Ovary (tissue), 3 donors: ENCODE measurements at regions not wholly inside any gene's neighbourhood (a gene's known extent, or its start where the extent isn't known, plus 50 kb on each side); places are given as distances from the start of the nearest gene placed in this dataset.

Experiments used
- CTCF ChIP-seq, 3 donors: fragments of 450-650 bp in 2 of 3; fragments of 200-600 bp in 1 of 3; IDR thresholded peaks; one replicate each; pipeline versions ENCODE4 v1.5.1 to v1.8.0; 2016 to 2022; ENCODE audit warnings: antibody characterized with exemption in 3 of 3, mild to moderate bottlenecking in 1 of 3
- POLR2A ChIP-seq: fragments of 450-650 bp; IDR thresholded peaks from one replicate; pipeline ENCODE4 v1.6.1; 2017; ENCODE audit warnings: antibody characterized with exemption, mild to moderate bottlenecking, moderate library complexity
- donor health status: DM: no; HTN: no; CAD: no.

- TF ChIP-seq CTCF (IDR thresholded peaks at IDR 0.05) (no peak), POLR2A (no peak)
Observed at GRCh38 chr16:64696866-64697265, 425.0 kb downstream of the CDH11 start.
